Activated CD4-positive, alpha-beta T cell treated with anti-CD3 and anti-CD28 coated beads, Interleukin-10, Interleukin-2, amounts not matched to agents 100 ng/mL and 50 ng/mL, durations not matched to agents 16 hours and 8 hours (primary cell): ENCODE measurements at regions not wholly inside any gene's neighbourhood (a gene's known extent, or its start where the extent isn't known, plus 50 kb on each side); places are given as distances from the start of the nearest gene placed in this dataset.
"Not testable (repeated sequence)": the region's sequence is repeated elsewhere in the genome, so short reads cannot be mapped to it uniquely, and the experiment has no call there.

Source experiments
- DNase-seq: peaks from one replicate; pipeline ENCODE4 v3.0.0-alpha.2; 2020

GRCh38 chr10:23493711-23494110 is 54.8 kb downstream of the OTUD1 start:
- peak; percentile 17 for DNase-seq

- DNase-seq, result no peak
Measured at GRCh38 chr10:23496727-23497126, 57.9 kb downstream of the OTUD1 start.

DNA sequence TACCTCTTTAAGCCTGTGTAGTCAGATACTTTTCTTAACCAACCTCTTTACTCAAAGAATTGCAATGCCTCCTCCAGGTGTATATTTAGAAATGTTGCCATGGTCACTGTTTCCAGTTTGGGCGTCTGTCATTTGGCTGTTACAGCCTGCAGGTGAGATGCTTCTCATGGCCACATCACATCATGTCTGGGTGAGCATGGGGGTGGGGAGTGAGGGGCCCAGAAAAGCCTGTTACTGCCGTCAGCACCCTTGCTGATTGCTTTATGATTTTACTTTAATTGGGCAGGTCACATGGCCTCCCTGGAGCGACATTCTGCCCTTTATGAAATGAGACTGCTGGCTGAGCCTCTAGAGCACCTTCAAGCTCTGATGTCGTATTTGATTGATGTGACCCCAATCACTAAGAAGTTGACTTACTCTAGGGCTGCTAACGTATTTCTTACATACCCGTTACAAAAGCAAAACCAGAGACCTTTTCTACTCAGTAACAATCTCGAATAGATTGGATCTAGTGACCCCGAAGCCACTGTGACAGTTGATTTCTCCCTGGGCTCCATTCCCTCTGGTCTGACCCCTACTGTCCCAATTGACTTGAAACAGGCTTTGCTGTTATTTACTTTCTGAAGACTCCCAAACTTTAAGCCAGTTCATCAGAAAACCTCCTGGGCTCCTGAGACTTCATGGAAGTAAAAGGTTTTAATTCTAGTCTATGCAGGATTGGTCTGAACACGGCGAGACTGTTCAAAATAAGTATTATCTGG is 60.7 kb downstream of the OTUD1 start:
- no peak for DNase-seq

- DNase-seq, result no peak
Measured at GRCh38 chr10:23505797-23506465, 67.1 kb downstream of the OTUD1 start.

DNA sequence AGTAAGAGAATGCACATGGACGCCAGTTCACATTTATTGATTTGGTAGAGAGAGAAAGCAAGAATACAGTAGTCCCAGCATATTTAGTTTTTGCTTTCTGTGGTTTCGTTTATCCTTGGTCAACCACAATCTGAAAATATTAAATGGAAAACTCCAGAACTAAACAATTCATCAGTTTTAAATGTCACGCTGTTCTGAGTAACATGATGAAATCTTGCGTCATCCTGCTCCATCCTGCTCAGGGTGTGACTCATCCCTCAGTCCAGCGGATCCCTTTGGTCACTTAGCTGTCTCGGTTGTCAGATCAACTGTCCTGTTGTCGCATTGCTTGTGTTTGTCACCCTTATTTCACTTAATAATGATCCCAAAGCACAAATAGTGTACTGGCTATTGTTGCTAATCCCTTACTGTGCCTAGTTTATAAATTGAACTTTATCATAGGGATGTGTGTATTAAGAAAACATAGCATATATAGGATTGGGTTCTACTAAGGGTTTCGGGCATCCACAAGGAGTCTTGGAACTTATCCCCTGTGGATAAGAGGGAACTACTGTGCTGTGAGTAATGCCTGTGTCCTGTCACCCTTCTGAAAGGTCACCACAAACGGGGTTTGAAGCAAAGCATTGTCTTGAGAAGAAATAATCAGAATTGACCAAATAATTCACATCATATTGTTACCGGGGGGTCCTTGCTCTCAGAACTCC is 73.6 kb downstream of the OTUD1 start:
- DNase-seq, result peak; percentile 33

DNA sequence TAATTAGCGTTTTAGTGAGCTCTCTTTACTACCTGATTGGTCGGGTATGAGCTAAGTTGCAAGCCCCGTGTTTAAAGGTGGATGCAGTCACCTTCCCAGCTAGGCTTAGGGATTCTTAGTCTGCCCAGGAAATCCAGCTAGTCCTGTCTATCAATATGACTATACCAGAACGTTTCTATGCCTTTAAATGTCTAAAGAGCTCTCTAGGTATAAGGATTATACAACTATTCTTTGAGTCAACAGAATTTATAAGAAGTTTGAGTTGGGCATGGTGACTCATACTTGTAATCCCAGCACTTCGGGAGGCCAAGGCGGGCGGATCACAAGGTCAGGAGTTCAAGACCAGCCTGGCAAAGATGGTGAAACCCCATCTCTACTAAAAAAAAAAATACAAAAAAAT is 74.7 kb downstream of the OTUD1 start:
- not testable (repeated sequence) for DNase-seq

GRCh38 chr10:23514321-23514720 is 75.4 kb downstream of the OTUD1 start:
- peak; percentile 71 for DNase-seq

DNA sequence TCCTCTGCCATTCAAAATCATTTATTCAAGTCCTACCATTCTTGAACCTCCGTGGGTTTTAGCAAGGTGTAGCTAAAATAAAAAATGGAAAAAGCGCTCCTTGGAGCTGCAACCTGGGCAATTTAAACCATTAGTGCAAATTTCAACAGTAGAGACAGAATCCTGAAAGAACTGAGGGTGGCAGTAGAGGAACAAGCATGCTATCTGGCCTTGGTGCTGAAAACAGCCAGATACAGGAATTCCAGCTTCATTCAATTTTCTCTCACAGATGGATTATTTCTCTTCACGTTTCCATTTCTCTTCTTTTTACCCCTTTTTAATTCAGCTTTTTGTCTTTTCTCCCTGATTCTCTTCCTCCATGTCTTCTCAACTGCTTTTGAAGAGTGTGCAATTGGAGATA is 77.7 kb downstream of the OTUD1 start:
- DNase-seq, result no peak

DNA sequence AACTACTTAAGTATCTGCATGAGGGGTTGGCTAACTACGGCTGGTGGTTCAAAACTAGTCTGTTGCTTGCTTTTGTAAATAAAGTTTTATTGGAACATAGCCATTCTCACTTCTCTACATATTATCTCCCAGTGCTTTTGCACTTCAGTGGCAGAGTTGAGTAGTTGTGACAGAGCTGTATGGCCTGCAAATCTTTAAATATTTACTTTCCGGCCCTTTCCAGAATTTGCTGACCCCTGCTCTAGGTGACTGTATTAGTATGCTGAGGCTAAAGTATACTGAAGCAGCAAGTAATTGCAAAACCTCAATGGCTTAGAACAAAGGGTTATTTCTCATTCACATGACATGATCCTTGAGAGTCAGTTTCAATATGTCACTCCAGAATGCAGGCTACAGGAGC is 78.3 kb downstream of the OTUD1 start:
- no peak for DNase-seq

DNA sequence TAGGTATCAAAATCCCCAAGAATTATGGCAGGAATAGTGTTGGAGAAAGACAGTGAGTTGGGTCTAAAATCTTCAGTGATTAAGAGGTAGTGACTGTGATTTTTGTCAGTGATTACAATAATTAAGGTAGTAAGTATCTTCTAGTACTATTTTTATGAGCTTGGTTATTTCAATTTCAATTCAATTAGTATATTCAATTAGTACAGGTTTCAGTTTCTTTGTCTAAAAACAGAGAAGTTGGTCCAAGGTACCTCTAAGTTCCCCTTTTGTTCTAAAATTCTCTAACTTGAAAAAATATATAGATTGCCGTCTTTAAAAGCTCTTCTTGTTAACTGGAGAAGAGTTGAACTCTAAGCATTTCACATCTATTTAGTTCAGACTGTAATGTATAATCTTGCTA is 82.9 kb downstream of the OTUD1 start:
- DNase-seq, result no peak

DNA sequence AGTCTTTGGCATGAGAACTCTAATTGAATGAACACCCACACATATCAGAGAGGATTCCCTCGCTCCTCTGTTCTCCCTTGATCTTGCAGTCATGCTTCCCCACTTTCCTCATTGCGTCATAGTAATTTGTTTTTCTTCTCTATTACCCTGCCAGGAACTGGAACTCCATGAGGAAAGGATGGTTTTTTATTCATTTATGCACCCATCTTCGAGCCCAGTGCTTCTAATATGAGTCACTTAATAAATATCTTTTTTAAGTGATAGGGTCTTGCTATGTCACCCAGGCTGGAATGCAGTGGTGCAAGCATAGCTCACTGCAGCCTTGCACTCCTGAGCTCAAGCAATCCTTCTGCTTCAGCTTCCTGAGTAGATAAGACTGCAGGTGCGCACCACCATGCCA is 83.5 kb downstream of the OTUD1 start:
- no peak for DNase-seq

DNA sequence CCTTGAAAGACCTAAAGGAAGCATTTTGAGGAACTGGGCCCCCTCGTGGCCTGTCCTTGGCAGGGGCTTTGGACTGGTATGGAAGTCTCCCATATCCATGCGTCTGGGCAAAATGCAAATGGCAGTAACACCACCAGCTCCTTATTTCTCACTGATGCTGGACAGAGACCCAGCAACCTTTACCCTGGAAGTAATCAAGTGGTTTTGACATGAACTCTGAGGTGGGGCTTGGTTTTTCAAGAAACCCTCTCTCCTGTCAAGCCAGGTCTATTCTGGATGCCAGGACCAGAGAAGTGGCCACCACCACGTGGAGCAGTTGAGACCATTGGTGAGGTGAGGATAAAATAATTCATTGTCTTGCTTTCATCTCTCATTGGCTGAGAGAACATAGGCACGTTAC is 84.4 kb downstream of the OTUD1 start:
- DNase-seq, result no peak

DNA sequence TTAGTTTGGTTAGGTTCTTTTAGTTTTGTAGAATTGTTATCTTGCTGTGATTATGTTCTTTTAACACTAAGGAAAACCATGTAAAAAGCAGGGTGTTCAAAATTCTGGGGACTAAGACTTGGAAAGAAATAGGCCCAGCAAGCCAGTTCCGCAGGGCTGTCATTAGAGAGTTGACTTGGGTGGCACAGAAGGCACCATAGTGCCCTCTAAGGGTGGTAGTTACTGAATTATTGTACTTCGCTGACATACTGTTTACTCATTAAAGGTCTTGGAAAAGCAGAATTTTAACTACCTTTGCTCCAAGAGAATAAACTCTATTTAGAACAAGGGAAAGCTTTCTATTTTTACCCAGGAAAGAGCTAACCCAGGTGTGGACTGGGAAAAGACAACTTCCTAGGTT is 86.5 kb downstream of the OTUD1 start:
- DNase-seq, result peak; percentile 28

DNA sequence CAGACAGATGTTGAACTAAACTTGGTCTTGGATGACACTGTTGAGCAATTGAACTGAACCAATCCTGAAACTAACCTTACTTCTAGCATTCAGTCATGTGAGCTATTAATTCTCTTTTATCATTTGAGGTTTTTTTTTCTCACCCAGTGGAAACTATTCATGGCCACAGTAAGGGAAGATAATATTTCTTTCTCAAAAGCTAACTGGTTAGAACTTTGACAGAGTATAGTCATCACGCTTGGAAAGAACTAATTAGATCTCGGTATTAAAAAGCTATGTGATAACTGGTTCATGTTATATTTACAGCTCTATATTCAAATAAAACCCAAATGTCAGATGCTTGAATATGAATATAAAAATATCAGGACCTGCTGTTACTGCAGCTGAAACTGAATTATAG is 89.5 kb downstream of the OTUD1 start:
- no peak for DNase-seq

- DNase-seq, result no peak
Measured at GRCh38 chr10:23529625-23530024, 90.8 kb downstream of the OTUD1 start.

DNA sequence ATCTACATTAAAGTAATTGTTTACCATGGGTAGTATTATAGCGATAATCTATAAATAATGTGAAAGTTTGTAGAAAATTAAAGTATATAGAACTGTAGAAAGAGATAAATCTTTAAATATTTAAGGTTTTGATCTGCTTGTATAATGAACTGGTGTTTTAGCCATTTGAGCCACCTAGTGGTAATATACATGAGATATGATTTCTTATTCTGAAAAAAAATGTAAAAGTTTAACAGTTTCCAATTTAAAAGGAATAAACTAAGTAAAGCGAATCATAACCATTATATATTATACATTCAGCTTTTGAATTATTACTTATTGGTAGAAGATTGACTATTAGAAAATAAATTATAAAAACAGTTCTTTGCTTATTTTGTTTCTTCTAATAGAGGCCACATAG is 91.2 kb downstream of the OTUD1 start:
- DNase-seq, result no peak

DNA sequence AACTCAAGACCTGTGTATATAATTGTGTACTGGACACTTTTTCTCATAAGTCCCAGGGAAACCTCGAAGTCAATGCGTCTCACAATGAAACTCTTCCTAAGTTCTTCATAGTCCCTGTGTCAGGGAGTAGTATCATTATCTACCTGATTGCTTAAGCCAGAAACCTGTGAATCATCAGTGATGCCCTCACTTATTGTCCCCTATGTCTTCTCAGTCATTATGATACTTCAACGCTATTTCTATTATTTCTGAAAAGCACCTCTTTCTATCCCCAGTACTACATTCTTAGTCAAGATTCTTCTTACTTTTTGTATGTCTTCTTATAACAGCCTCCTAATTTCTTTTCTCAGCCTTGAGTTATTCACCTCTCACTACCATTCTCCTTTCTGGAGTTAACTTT is 94.3 kb downstream of the OTUD1 start:
- peak; percentile 11 for DNase-seq

- no peak for DNase-seq
Measured at GRCh38 chr10:23534326-23534725, 95.5 kb downstream of the OTUD1 start.

DNA sequence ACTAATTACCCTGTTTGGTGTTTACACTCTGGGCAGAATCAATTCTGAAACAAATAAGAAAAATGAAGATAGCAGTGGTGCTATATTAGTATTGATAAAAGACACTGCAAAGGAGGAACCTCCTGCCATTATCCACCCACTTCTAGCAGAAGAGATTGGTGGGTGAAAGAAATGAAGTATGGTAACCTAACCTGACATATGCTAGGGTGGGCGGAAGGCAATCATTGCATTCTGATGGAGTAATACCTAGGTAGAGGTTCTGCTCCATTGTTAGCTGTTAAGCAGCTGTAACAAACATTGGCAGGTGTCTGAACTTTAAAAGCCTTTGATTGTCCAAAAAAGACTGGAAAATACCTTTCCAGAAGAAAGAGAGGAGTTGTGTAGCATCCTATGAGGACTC is 95.9 kb downstream of the OTUD1 start:
- no peak for DNase-seq

GRCh38 chr10:23535381-23535780 is 96.5 kb downstream of the OTUD1 start:
- no peak for DNase-seq

GRCh38 chr10:23538968-23539367 is 100.1 kb downstream of the OTUD1 start:
- DNase-seq, result no peak

DNA sequence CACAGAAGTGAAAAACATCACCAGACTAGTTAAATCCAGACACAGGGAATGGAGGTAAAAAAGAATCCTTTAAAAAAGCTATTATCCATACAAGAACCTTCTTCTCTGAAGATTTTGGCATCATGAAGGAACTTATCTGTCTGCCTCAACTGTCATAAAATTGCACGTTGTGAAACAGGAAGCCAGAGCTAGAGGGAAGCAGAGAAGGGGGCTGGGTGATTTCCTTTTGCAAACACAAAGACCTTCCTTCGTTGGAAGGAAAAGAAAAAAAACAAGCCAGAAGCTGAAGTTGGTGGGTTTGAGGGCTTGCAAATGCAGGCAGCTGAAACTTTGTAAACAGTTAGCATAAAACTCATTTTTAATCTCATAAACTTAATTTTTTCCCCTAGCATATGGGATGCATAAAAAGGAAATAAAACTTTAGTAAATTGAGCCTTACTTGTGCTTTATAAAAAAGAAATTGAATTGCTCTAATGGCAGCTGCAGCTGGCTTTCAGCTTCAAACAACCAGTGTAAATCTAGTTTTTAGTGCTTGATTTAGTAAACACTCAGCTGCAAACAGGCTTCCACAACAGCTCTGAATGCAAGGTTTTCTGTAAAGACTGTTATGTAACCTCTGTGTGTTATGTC is 101.6 kb downstream of the OTUD1 start:
- no peak for DNase-seq

- DNase-seq, result no peak
Measured at GRCh38 chr10:23543691-23544380, 105.0 kb downstream of the OTUD1 start.
